ENCODE measurements at regions not wholly inside any gene's neighbourhood (a gene's known extent, or its start where the extent isn't known, plus 50 kb on each side); places are given as distances from the start of the nearest gene placed in this dataset.

- no peak for DNase-seq
Measured at GRCh38 chr5:5708367-5708919, 286.0 kb downstream of the ICE1 start.

GRCh38 chr5:5705010-5705409 lies 282.5 kb downstream of the ICE1 start:
- no peak for DNase-seq

- DNase-seq: no peak
Measured at GRCh38 chr5:5704352-5704751, 281.9 kb downstream of the ICE1 start.

- no peak for DNase-seq
Measured at GRCh38 chr5:5702934-5703333, 280.5 kb downstream of the ICE1 start.

GRCh38 chr5:5700549-5700948 lies 278.1 kb downstream of the ICE1 start:
- DNase-seq: no peak

- no peak for DNase-seq
Measured at GRCh38 chr5:5699062-5699461, 276.6 kb downstream of the ICE1 start.

- no peak for DNase-seq
Measured at GRCh38 chr5:5695266-5695665, 272.8 kb downstream of the ICE1 start.

- DNase-seq: no peak
Measured at GRCh38 chr5:5688925-5689310, 266.4 kb downstream of the ICE1 start.

GRCh38 chr5:5688194-5688924 lies 265.9 kb downstream of the ICE1 start:
- no peak for DNase-seq

GRCh38 chr5:5687113-5687512 lies 264.6 kb downstream of the ICE1 start:
- no peak for DNase-seq

GRCh38 chr5:5686356-5686755 lies 263.9 kb downstream of the ICE1 start:
- no peak for DNase-seq

GRCh38 chr5:5685737-5686136 lies 263.3 kb downstream of the ICE1 start:
- no peak for DNase-seq

- DNase-seq: no peak
Measured at GRCh38 chr5:5683174-5683573, 260.7 kb downstream of the ICE1 start.

- no peak for DNase-seq
Measured at GRCh38 chr5:5678909-5679308, 256.4 kb downstream of the ICE1 start.

- DNase-seq: no peak
Measured at GRCh38 chr5:5677738-5678137, 255.3 kb downstream of the ICE1 start.

- DNase-seq: no peak
Measured at GRCh38 chr5:5676218-5676617, 253.7 kb downstream of the ICE1 start.

GRCh38 chr5:5675511-5675910 lies 253.0 kb downstream of the ICE1 start:
- no peak for DNase-seq

- DNase-seq: no peak
Measured at GRCh38 chr5:5671823-5672222, 249.3 kb downstream of the ICE1 start.

GRCh38 chr5:5667136-5667554 lies 244.7 kb downstream of the ICE1 start:
- no peak for DNase-seq

- no peak for DNase-seq
Measured at GRCh38 chr5:5666369-5666768, 243.9 kb downstream of the ICE1 start.

- no peak for DNase-seq
Measured at GRCh38 chr5:5666076-5666365, 243.5 kb downstream of the ICE1 start.

- DNase-seq: no peak
Measured at GRCh38 chr5:5665225-5666075, 243.0 kb downstream of the ICE1 start.

- no peak for DNase-seq
Measured at GRCh38 chr5:5658889-5659465, 236.5 kb downstream of the ICE1 start.

- DNase-seq: no peak
Measured at GRCh38 chr5:5658226-5658625, 235.7 kb downstream of the ICE1 start.

Measured in stimulated activated CD4-positive, alpha-beta T cell treated with anti-CD3 and anti-CD28 coated beads, Interleukin-1b, Interleukin-23, amount 100 ng/mL, for 48 hours (primary cell).